ENCODE measurements at regions not wholly inside any gene's neighbourhood (a gene's known extent, or its start where the extent isn't known, plus 50 kb on each side); places are given as distances from the start of the nearest gene placed in this dataset.

GRCh38 chr18:32542221-32542798 lies 71.6 kb upstream of the GAREM1 start:
- Histone ChIP-seq H3K36me3 (no peaks in the 10 kb centered on the region), H3K4me1 (no peaks in the 10 kb centered on the region), H3K4me3 (no peak overlapping the region), H3K27me3 (no peaks in the 10 kb centered on the region), H3K27ac (no peak overlapping the region), H3K9me3 (no peaks in the 10 kb centered on the region)
- DNase-seq, result no peak
- intact Hi-C loops (cut with DNase I), result no loop called here
- 78 to 86% methylated on average over 5 of the region's 5 CpGs for WGBS, 2 donors
- TF ChIP-seq, protein P1, sequence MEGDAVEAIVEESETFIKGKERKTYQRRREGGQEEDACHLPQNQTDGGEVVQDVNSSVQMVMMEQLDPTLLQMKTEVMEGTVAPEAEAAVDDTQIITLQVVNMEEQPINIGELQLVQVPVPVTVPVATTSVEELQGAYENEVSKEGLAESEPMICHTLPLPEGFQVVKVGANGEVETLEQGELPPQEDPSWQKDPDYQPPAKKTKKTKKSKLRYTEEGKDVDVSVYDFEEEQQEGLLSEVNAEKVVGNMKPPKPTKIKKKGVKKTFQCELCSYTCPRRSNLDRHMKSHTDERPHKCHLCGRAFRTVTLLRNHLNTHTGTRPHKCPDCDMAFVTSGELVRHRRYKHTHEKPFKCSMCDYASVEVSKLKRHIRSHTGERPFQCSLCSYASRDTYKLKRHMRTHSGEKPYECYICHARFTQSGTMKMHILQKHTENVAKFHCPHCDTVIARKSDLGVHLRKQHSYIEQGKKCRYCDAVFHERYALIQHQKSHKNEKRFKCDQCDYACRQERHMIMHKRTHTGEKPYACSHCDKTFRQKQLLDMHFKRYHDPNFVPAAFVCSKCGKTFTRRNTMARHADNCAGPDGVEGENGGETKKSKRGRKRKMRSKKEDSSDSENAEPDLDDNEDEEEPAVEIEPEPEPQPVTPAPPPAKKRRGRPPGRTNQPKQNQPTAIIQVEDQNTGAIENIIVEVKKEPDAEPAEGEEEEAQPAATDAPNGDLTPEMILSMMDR (IDR thresholded peaks at IDR 0.05), result no peak
- TF ChIP-seq EP300 (IDR thresholded peaks at IDR 0.05), result no peak
- no peak for TF ChIP-seq POLR2A (IDR thresholded peaks at IDR 0.05)
- no peak for TF ChIP-seq POLR2AphosphoS5 (IDR thresholded peaks at IDR 0.05)

DNA sequence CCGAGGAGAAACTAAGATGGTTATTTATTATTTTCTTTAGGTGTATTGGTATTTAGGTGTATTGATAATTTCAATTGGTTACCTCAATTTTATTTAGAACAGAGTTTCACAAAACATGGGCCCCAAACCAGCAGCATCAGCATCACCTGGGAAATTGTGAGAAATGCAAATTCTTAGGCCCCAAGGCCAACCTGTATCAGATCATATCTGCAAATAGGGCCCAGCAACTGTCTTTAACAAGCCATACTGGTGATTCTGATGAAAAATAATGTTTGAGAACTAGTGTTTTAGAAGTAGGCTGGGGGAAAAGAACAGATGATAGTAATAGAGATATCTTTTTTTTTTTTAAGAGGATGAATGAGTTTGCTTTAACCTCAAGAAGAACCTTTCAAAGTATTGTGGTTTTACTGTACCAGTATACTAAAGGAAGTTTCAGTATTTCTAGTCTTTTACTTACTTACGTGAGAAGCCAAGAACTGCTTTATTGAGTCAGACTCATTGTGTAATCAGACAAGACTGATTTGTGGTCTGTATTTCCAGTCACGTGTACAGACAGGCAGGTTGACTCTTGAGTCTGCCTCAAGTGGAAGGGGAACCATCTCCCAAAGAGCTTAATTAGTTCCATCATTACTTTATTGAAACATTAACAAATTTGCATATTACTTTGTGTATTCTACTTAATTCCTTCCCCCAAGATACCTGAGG lies 60.4 kb upstream of the GAREM1 start:
- WGBS, 2 donors, result 27 to 41% methylated on average over 3 of the region's 3 CpGs
- no peaks in the 10 kb centered on the region for H3K9me3 ChIP-seq
- intact Hi-C loops (cut with DNase I), result no loop called here
- TF ChIP-seq EP300 (IDR thresholded peaks at IDR 0.05), result no peak
- TF ChIP-seq, protein P1 (IDR thresholded peaks at IDR 0.05), result no peak
- no peak for TF ChIP-seq POLR2AphosphoS5 (IDR thresholded peaks at IDR 0.05)
- no peak for TF ChIP-seq POLR2A (IDR thresholded peaks at IDR 0.05)
- no peak for DNase-seq
- H3K27ac ChIP-seq, result no peak overlapping the region
- no peaks in the 10 kb centered on the region for H3K4me1 ChIP-seq
- no peaks in the 10 kb centered on the region for H3K36me3 ChIP-seq
- no peak overlapping the region for H3K4me3 ChIP-seq
- no peaks in the 10 kb centered on the region for H3K27me3 ChIP-seq

DNA sequence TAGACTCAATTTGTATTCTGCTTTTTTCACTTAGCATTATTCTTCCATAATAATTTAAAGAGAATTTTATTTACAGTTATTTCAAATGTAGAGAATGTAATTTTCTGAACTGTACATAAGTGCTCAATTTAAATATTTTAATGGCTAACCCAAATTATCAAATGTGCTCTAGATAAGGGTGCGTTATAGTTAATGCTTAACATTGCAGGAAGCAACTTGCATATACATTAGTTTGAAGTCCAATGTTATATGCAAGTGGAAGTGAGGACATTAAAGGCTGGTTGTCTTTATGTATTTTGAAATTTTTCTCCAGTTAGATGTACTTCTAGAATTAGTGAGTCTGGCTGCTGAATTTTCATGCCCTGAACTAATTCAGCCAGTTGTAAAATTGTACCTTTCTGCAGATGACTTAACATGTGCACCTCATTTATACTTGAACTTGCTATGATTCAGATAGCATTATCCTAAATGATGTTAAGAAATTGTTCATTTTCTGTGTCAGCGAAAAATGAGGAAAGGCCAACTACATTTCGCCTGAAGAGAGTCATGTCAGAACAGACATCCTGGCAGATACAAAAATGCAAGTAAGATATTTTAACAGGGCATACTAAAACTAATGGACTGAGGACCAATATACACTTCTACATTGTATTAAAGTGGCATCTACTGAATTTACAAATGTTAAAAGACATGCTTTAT lies 59.2 kb upstream of the GAREM1 start:
- Histone ChIP-seq H3K4me1 (no peaks in the 10 kb centered on the region), H3K36me3 (no peaks in the 10 kb centered on the region), H3K27ac (no peak overlapping the region), H3K27me3 (no peaks in the 10 kb centered on the region), H3K9me3 (no peaks in the 10 kb centered on the region), H3K4me3 (no peak overlapping the region)
- DNase-seq, result no peak
- 41 to 80% methylated on average over 3 of the region's 3 CpGs for WGBS, 2 donors
- intact Hi-C loops (cut with DNase I), result no loop called here
- no peak for TF ChIP-seq POLR2A (IDR thresholded peaks at IDR 0.05)
- TF ChIP-seq, protein P1 (IDR thresholded peaks at IDR 0.05), result no peak
- TF ChIP-seq POLR2AphosphoS5 (IDR thresholded peaks at IDR 0.05), result no peak
- no peak for TF ChIP-seq EP300 (IDR thresholded peaks at IDR 0.05)

DNA sequence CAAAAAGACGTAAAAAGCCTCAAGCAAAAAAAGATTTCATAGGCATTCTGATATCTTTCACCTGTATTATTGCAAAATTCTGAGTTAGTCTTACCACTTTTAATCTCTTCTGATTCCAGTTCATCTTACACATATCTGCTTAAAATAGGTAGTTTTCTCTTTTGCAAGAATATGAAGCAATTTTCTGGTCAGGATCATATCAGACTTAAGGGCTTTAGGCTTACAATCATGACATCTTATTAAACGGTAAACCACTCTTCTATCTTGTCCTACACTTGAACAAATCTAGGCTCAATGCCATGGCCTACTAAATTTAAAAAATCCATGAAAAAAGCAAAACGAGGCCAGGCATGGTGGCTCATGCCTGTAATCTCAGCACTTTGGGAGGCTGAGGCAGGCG lies 50.1 kb upstream of the GAREM1 start:
- DNase-seq, result no peak
- Histone ChIP-seq H3K4me1 (no peaks in the 10 kb centered on the region), H3K27ac (no peak overlapping the region), H3K9me3 (no peaks in the 10 kb centered on the region), H3K27me3 (no peaks in the 10 kb centered on the region), H3K36me3 (no peaks in the 10 kb centered on the region), H3K4me3 (no peak overlapping the region)
- intact Hi-C loops (cut with DNase I), result no loop called here
- TF ChIP-seq, protein P1 (IDR thresholded peaks at IDR 0.05), result no peak
- TF ChIP-seq POLR2AphosphoS5 (IDR thresholded peaks at IDR 0.05) (no peak), POLR2A (IDR thresholded peaks at IDR 0.05) (no peak), EP300 (IDR thresholded peaks at IDR 0.05) (no peak)
- whole genome bisulfite sequencing, 2 donors, result 88 to 90% methylated on average over 4 of the region's 4 CpGs

All from sigmoid colon (tissue), 6 donors.